H54 (cell line): ENCODE measurements at regions not wholly inside any gene's neighbourhood (a gene's known extent, or its start where the extent isn't known, plus 50 kb on each side); places are given as distances from the start of the nearest gene placed in this dataset.
"Not testable (repeated sequence)": the region's sequence is repeated elsewhere in the genome, so short reads cannot be mapped to it uniquely, and the experiment has no call there.

ENCODE experiments used
- DNase-seq: peaks from one replicate; pipeline ENCODE4 v3.0.0; 2011; ENCODE audit warnings: low spot score, mixed read lengths; ENCODE audit not compliant: insufficient read length
- FAIRE-seq: peaks from 3 replicates; lab custom pipeline; 2011; peaks lifted over from hg19 to GRCh38; lab: Jason Lieb, UNC
- POLR2A ChIP-seq: IDR thresholded peaks from 2 replicates; pipeline ENCODE4 v1.6.1; 2011; ENCODE audit warnings: low read depth, mild to moderate bottlenecking, low read length

DNA sequence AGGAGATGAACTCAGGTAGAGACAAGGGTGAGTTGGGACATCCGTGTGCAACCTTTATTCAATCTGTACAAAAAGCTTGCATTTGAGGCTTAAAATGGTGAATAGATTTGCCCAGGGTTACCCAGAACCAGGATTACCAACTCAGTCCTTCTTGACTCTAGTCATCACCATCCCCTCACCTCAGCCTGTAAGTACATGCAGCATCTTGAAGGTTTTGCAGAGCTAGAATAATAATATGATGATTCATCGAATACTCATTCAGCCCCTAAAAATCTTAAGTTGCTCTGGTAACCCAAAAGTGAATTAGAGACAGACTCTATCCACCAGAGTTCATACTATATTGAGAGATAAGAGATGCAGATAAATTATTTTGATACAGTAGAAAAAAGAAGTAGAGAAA is 90.3 kb downstream of the NKX2-1 start:
- TF ChIP-seq POLR2A, result no peak
- no peak for DNase-seq
- no peak for FAIRE-seq

DNA sequence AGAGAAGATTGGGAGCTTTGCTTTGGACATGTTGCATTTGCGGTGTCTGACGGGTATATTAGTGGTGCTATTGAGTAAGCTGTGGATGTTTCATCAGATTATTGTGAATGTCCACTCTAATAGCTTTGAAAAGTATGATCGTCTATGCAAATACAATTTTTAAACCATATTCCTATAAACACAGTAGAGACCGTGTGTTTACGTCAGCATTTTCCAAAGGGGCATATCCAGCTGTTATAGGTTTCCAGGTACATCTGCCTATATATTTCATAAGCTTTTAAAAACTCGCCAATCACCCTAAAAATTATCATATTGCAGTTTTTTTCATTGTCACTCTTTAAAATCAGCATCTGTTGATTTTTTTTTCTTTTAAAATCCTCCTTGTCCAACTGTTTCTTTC is 91.7 kb downstream of the NKX2-1 start:
- FAIRE-seq, result no peak
- no peak for DNase-seq
- TF ChIP-seq POLR2A, result no peak

DNA sequence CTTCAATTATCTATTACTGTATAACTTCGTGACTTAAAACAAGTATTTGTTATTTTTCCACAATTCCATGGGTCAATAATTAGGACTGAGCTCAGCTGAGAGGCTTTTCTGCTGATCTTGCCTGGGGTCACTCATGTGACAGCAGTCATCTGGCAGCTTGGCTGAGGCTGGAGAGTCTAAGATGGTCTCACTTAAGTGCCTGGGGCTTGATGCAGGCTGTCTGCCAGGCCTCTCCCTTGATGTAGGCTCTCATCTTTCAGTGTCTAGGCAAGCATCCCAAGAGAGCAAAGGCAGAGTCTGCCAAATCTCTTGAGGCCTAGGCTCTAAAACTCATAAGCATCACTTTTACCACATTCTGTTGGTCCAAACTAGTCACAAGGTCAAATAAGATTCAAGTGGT is 93.2 kb downstream of the NKX2-1 start:
- FAIRE-seq, result no peak
- no peak for TF ChIP-seq POLR2A
- DNase-seq, result no peak

DNA sequence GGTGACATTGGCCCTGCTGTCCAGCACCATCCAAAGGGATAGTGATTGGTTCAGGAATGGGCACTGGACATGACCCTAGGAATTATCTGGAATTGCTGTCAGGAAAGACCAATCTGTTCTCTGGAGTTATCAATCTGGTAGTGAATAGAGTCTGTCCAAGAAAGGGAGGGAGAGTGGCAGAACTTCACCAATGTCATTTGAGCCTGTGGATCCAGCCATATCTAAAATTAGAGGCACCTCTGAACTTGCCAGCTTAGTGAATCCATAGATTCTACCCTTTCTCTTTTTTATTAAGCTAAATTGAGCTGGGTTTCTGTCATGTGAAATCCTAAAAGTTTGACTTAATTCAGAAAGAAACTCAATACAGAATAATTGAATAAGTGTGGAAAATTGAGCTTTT is 93.9 kb downstream of the NKX2-1 start:
- TF ChIP-seq POLR2A, result no peak
- FAIRE-seq (no peak), DNase-seq (no peak)

DNA sequence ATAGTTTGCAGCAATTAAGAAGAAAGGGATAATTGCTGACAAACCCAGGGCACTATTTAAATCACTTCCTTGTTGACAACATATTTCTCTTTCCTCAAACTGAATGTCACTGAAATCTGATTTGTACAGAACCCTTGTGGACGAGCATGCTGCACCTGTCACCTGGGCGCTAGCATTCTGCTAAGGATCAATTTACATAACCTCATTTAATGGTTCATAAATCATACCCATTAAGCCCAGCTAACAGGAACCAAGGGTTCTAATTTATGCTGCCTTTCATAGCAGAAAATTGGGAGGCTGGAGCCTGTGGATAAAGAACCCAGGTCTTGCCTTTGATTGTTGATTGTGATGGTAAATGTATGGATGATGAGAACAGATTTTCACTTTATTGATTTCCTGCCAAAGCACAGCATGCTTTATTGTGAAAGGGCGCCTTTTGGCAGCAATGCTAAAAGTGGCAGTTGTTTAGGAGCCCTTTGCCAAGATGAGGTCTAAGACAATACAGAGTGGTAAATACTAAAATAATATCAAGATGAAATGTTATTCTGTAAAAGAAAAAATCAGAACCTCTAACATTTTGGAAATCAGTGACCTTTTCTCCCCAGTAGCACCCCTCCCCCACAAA is 95.4 kb downstream of the NKX2-1 start:
- no peak for TF ChIP-seq POLR2A
- FAIRE-seq (no peak), DNase-seq (no peak)

DNA sequence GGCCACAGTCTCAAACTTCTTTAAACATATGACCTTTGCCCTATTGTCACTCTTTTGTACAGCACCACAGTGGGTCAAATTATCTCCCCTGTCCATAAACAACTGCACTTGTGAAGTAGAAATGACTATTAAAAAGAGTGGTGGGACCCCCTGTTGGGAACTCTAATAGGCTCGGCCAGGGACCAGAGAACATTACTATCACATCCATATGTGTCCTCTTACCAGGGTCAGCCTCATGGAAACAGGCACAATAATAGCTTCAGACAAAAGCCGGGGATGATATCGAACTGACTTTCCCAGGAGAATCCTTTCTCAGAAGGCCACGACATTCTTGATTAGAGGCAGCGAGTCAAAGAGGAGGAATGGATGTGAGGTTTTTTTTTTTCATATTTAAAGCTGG is 96.6 kb downstream of the NKX2-1 start:
- FAIRE-seq (no peak), DNase-seq (no peak)
- TF ChIP-seq POLR2A, result no peak

DNA sequence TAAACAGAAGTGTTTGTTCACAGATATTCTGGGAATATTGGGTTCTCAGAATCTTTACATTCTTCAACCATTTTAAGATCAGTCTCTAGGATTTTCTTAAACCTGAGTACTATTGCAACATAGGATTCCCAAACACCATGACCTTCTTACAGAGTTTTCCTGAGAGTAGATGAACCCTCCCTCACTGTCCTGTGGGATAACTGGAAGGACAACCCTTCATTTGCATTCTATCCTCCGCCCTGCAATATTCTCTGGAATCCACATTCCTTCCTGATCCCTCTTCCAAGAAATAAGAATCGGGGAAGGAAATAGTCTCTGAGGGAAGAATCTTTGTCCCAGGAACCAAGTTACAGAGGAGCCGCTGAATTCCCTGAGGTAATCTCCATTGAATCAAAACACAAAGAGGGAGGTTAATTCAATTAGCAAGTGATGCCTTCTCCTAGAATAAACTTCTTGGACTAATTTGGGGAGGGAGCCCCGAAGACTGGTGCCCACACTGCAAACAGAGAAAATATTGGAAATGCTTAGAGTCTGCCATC is 99.8 kb upstream of the MBIP start:
- DNase-seq (no peak), FAIRE-seq (no peak)
- TF ChIP-seq POLR2A, result no peak

DNA sequence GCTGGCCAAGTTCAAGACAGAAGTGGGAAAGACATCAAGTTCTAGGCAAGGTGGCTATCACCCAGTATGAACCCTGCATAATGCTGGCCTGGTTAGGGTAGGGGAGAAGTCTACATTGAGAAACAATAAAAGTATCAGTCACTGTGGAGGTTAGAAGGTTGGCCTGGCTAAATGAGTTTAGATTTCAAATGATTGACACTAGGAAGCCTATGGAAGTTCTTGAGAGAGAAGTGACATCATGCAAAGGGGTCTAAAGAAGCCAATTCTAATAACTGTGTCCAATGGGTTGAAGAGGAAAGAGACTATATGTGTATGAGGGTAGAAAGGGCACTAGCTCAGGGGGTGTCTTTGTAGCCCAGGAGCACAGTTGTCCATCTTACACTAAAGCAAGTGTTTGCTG is 98.5 kb upstream of the MBIP start:
- TF ChIP-seq POLR2A, result no peak
- FAIRE-seq (no peak), DNase-seq (no peak)

DNA sequence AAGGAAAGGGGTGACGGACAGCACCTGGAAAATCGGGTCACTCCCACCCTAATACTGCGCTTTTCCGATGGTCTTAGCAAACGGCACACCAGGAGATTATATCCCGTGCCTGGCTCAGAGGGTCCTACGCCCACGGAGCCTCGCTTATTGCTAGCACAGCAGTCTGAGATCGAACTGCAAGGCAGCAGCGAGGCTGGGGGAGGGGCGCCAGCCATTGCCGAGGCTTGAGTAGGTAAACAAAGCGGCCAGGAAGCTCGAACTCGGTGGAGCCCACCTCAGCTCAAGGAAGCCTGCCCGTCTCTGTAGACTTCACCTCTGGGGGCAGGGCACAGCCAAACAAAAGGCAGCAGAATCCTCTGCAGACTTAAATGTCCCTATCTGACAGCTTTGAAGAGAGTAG is 91.5 kb upstream of the MBIP start:
- DNase-seq, FAIRE-seq: not testable (repeated sequence)

DNA sequence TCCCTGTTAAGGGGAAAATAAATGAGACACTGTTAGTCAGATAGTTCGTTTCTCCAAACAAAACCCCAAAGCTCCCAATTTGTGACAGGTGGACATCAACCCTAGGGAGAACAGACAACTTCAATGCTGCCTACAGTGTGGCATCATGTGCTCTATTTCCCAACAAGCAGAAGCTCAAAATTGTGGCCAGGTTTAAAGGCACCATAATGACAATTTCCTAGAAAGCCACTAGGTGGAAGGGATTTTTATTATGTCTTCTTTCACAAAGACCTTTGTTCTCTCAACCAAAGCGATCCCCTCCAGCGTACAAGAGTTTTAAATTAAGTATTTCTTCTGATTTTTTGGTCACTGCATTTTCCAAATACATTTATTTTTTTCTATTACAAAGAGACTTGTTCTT is 88.0 kb upstream of the MBIP start:
- TF ChIP-seq POLR2A, result no peak
- DNase-seq, result no peak
- FAIRE-seq, result no peak

DNA sequence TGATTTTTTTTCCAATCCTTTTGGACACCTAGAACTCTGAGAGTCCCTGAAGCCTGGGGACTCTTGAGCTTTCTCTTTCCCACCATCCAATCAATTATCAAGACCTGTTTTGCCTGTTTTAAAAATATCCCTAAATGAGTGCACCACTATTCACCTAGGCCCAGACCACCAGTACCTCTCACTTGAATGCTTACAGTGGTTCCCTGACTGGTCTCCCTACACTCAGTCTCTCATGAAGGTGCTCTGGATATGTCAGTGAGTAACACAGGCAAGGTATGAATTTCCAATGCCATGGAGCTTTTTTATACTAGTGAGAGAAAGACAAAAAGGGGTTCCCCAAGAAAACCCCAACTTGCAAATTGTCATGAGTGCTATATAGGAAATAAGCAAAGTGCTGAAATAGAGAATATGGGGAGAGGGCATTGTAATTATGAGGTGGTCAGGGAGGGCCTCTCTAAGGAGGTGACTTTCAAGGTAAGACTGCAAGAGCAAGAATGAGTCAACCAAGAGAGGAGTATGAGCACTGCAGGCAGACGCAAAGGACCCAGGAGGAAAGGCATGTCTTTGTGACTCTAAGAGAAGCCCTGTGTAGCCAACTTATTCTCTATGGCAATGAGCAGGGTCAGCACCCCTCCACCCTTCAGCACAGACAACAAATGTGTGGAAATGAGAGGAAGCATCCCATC is 85.3 kb upstream of the MBIP start:
- no peak for TF ChIP-seq POLR2A
- no peak for FAIRE-seq
- DNase-seq, result no peak

DNA sequence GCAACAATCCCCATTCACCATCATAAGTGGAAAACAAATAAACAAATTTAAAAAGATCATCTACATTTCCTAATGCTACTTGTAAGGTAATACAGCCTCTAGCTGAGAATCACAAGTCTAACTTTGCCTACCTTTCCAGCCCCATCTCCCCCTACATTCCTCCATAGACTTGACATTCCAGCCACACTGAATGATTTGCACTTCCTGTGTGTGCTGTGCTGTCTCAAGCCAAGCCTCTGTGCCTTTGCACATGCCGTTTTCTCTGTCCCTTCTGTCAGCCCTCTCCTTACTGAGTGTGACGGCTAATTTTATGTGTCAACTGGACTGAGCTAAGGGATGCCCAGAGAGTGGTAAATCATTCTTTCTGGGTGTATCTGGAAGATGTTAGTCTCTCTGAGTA is 82.4 kb upstream of the MBIP start:
- TF ChIP-seq POLR2A, result no peak
- DNase-seq, result no peak
- FAIRE-seq, result no peak

DNA sequence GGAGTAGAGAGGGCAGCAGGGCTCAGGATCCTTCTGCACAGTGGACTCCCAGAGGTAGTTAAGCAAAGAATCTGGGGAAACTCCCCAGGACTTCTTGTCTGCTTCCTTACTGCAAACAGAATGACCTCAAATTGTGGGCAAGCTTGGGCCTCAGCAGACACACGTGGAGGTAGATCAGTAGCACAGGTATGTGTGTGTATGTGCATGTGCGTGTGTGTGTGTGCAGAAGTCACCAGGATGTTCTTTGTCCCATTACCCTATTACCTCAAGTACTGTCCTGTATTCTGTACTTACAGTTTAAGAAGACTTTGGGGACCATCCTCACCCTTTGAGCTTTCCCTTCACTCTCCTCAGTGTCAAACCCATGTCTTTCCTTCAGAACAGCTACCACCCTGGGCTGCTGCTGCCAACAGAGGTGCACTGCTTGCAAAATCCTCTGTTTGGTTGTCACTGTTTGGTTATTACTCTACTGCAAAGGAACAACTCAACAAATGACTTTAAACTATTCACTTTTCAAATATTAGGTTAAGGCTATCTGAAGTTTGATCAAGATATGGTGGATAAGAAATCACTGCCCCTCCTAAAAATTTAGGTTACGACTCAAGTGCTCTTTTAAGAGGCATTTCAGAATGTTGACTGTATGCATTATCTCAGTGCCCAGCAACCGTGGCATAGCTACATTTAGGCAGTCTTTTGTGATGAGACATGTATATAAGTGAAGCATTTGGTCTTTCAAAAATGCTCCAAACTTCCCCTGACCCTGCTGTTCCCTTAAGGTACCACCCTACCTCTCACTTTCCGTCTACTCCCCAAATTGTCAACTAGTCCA is 78.2 kb upstream of the MBIP start:
- FAIRE-seq, result no peak

DNA sequence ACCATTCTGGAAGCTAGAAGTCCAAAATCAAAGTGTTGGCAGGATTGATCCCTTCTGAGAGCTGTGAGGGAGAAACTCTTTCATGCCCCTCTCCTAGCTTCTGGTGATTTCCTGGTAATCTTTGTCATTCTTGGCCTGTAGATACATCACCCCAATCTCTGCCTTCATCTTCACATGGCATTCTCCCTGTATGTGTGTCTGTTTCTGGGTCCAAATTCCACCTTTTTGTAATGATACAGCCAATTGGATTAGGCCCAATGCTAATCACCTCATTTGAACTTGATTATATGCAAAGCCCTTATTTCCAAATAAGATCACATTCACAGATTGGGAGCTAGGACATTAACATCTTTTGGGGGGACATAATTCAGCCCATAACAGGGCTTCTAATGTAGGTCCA is 76.9 kb upstream of the MBIP start:
- DNase-seq (no peak), FAIRE-seq (no peak)
- TF ChIP-seq POLR2A, result no peak

More for the DNA sequence above, 78.2 kb upstream of the MBIP start:
- TF ChIP-seq POLR2A, result no peak
- no peak for DNase-seq

DNA sequence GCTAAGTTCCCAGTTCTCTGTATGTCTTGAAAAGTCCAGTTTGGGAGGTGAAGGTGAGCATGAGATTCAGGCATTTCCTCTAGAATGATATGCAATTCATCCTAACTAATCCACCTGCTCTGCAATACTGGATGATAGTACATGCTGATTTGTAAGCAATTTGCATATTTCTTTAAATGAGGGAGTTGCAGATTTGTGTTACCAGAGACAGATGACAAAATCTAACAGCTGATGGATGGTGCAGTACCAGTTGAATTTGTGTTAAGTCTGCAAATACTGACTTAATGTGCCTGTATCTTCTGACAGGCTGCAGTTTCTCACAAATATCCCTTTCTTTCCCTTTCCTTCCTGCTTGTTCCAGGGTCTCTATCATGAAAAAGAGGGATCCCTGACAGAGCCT is 76.4 kb upstream of the MBIP start:
- no peak for TF ChIP-seq POLR2A
- DNase-seq (no peak), FAIRE-seq (no peak)
